H1 (cell line): ENCODE measurements at regions not wholly inside any gene's neighbourhood (a gene's known extent, or its start where the extent isn't known, plus 50 kb on each side); places are given as distances from the start of the nearest gene placed in this dataset.

Source experiments
- CEBPB ChIP-seq: IDR thresholded peaks from 2 replicates; pipeline ENCODE4 v1.6.1; 2012; ENCODE audit warnings: low read depth, low read length
- CTCF ChIP-seq, 3 experiments: IDR thresholded peaks; 1 replicate in 2 of 3; 2 replicates in 1 of 3; pipeline versions ENCODE4 v1.5.1 to v1.6.1; 2011; ENCODE audit warnings: low read length in 3 of 3, mild to moderate bottlenecking in 3 of 3, inconsistent platforms in 2 of 3, low read depth in 1 of 3, moderate library complexity in 1 of 3; ENCODE audit not compliant: insufficient read depth in 1 of 3; ENCODE audit errors: control extremely low read depth in 1 of 3
- EZH2 ChIP-seq: fragments of 200-600 bp; sonication (generic); IDR thresholded peaks from 2 replicates; pipeline ENCODE4 v1.7.1; 2012; ENCODE audit warnings: low read depth, mild to moderate bottlenecking, moderate library complexity, low read length, inconsistent platforms; ENCODE audit not compliant: severe bottlenecking
- NANOG ChIP-seq: IDR thresholded peaks from 2 replicates; pipeline ENCODE4 v1.6.1; 2011; ENCODE audit warnings: low read length, low read depth, mild to moderate bottlenecking, inconsistent platforms; ENCODE audit not compliant: insufficient read depth, poor library complexity, severe bottlenecking
- POLR2AphosphoS5 ChIP-seq: IDR thresholded peaks from 2 replicates; pipeline ENCODE4 v1.6.1; 2011; ENCODE audit warnings: low read depth, low read length
- RAD21 ChIP-seq, 2 experiments: IDR thresholded peaks in 1 of 2; conservative IDR thresholded peaks in 1 of 2; 2 replicates each; pipeline ENCODE4 v1.6.1; 2011; ENCODE audit warnings: low read depth in 2 of 2, low read length in 2 of 2, improper control_type of control experiment in 1 of 2, inconsistent platforms in 1 of 2, mild to moderate bottlenecking in 1 of 2, moderate library complexity in 1 of 2

GRCh38 chr7:347001-347590 is 57.1 kb downstream of the FOXL3 start:
- TF ChIP-seq RAD21 (IDR thresholded peaks at IDR 0.05 in 1 of 2, conservative IDR thresholded peaks at IDR 0.05 in 1 of 2; ENCODE audit: low read depth in 2 of 2, low read length in 2 of 2) (no peak), CTCF (IDR thresholded peaks at IDR 0.05; ENCODE audit: control extremely low read depth in 1 of 3, insufficient read depth in 1 of 3, low read depth in 1 of 3, low read length in 3 of 3) (no peak), EZH2 (no peak), POLR2AphosphoS5 (no peak), CEBPB (no peak), NANOG (no peak)
